ENCODE measurements at regions not wholly inside any gene's neighbourhood (a gene's known extent, or its start where the extent isn't known, plus 50 kb on each side); places are given as distances from the start of the nearest gene placed in this dataset.

GRCh38 chr11:87523276-87523675 lies 485.5 kb downstream of the TMEM135 start (continued):
- TF ChIP-seq CTBP2 (IDR thresholded peaks at IDR 0.05; ENCODE audit: borderline replicate concordance, insufficient read depth, insufficient read length, low read length) = no peak
- no peak for TF ChIP-seq MAFK (IDR thresholded peaks at IDR 0.05; ENCODE audit: low read depth, low read length)
- TF ChIP-seq CHD1 (IDR thresholded peaks at IDR 0.05; ENCODE audit: low read depth, low read length) = no peak
- no peak for TF ChIP-seq HDAC6 (IDR thresholded peaks at IDR 0.05; ENCODE audit: low read depth, low read length)
